H9 (cell line): ENCODE measurements at regions not wholly inside any gene's neighbourhood (a gene's known extent, or its start where the extent isn't known, plus 50 kb on each side); places are given as distances from the start of the nearest gene placed in this dataset.

Source experiments
- DNase-seq: peaks from one replicate; pipeline ENCODE4 v3.0.0-alpha.2; 2017
- H2AFZ ChIP-seq: one replicate; pipeline ENCODE4 v1.6.1; 2013; ENCODE audit warnings: mild to moderate bottlenecking, low read length, control low read depth, moderate library complexity
- H2AK5ac ChIP-seq: 2 replicates; pipeline ENCODE4 v1.6.1; 2013; ENCODE audit warnings: low read length, control low read depth, mixed read lengths; ENCODE audit not compliant: insufficient read length
- H2BK120ac ChIP-seq: one replicate; pipeline ENCODE4 v1.6.1; 2013; ENCODE audit warnings: low read depth, mild to moderate bottlenecking, low read length, control low read depth, inconsistent platforms; ENCODE audit not compliant: poor library complexity, severe bottlenecking
- H2BK12ac ChIP-seq: 2 replicates; pipeline ENCODE4 v1.6.1; 2013; ENCODE audit warnings: low read length, control low read depth, mixed read lengths, low read depth; ENCODE audit not compliant: insufficient read length
- H2BK15ac ChIP-seq: 2 replicates; pipeline ENCODE4 v1.6.1; 2013; ENCODE audit warnings: low read depth, low read length, control low read depth
- H2BK20ac ChIP-seq: one replicate; pipeline ENCODE4 v1.6.1; 2013; ENCODE audit warnings: low read depth, mild to moderate bottlenecking, low read length, control low read depth, inconsistent platforms; ENCODE audit not compliant: poor library complexity, severe bottlenecking
- H2BK5ac ChIP-seq: 2 replicates; pipeline ENCODE4 v1.6.1; 2013; ENCODE audit warnings: low read length, control low read depth, mixed read lengths; ENCODE audit not compliant: insufficient read length
- H3K14ac ChIP-seq: 2 replicates; pipeline ENCODE4 v1.6.1; 2013; ENCODE audit warnings: low read length, control low read depth; ENCODE audit not compliant: insufficient read depth
- H3K18ac ChIP-seq: 2 replicates; pipeline ENCODE4 v1.6.1; 2013; ENCODE audit warnings: low read depth, mild to moderate bottlenecking, mixed read lengths, low read length, control low read depth; ENCODE audit not compliant: insufficient read length
- H3K23ac ChIP-seq: 2 replicates; pipeline ENCODE4 v1.6.1; 2013; ENCODE audit warnings: low read length, control low read depth, mixed read lengths, low read depth; ENCODE audit not compliant: insufficient read length
- H3K23me2 ChIP-seq: 2 replicates; pipeline ENCODE4 v1.6.1; 2013; ENCODE audit warnings: low read depth, mild to moderate bottlenecking, mixed read lengths, low read length, control low read depth; ENCODE audit not compliant: insufficient read length, poor library complexity, severe bottlenecking
- H3K27ac ChIP-seq: 2 replicates; pipeline ENCODE4 v1.5.1; 2013; ENCODE audit warnings: low read length, control low read depth, mixed read lengths, low read depth; ENCODE audit not compliant: insufficient read length
- H3K27me3 ChIP-seq: 2 replicates; pipeline ENCODE4 v1.6.1; 2013; ENCODE audit warnings: low read length, control low read depth, inconsistent platforms; ENCODE audit not compliant: insufficient read depth
- H3K4ac ChIP-seq: 2 replicates; pipeline ENCODE4 v1.6.1; 2013; ENCODE audit warnings: low read depth, mild to moderate bottlenecking, control low read depth, inconsistent platforms, low read length, moderate library complexity
- H3K4me1 ChIP-seq: 2 replicates; pipeline ENCODE4 v1.6.1; 2013; ENCODE audit warnings: low read length, control low read depth, inconsistent platforms; ENCODE audit not compliant: insufficient read depth
- H3K4me2 ChIP-seq: 2 replicates; pipeline ENCODE4 v1.6.1; 2013; ENCODE audit warnings: low read length, control low read depth, mixed read lengths; ENCODE audit not compliant: insufficient read length, insufficient read depth
- H3K56ac ChIP-seq: 2 replicates; pipeline ENCODE4 v1.6.1; 2013; ENCODE audit warnings: low read depth, mild to moderate bottlenecking, mixed read lengths, low read length, control low read depth; ENCODE audit not compliant: insufficient read length
- H3K79me1 ChIP-seq: 2 replicates; pipeline ENCODE4 v1.6.1; 2013; ENCODE audit warnings: low read depth, mild to moderate bottlenecking, moderate library complexity, low read length, control low read depth, inconsistent platforms; ENCODE audit not compliant: insufficient read depth, poor library complexity, severe bottlenecking
- H3K79me2 ChIP-seq: 2 replicates; pipeline ENCODE4 v1.6.1; 2013; ENCODE audit warnings: low read length, control low read depth, inconsistent platforms; ENCODE audit not compliant: insufficient read depth
- H3K9ac ChIP-seq: 2 replicates; pipeline ENCODE4 v1.6.1; 2013; ENCODE audit warnings: low read length, control low read depth, mixed read lengths; ENCODE audit not compliant: insufficient read length; ENCODE audit errors: extremely low read depth
- H3K9me3 ChIP-seq: one replicate; pipeline ENCODE4 v1.6.1; 2013; ENCODE audit warnings: low read depth, low read length, inconsistent platforms; ENCODE audit not compliant: control insufficient read depth
- H3T11ph ChIP-seq: one replicate; pipeline ENCODE4 v1.6.1; 2013; ENCODE audit warnings: mild to moderate bottlenecking, low read length, control low read depth, inconsistent platforms
- H4K20me1 ChIP-seq: one replicate; pipeline ENCODE4 v1.6.1; 2013; ENCODE audit not compliant: control insufficient read depth, insufficient read length, insufficient read depth
- H4K5ac ChIP-seq: 2 replicates; pipeline ENCODE4 v1.6.1; 2013; ENCODE audit warnings: low read depth, mild to moderate bottlenecking, mixed read lengths, low read length, control low read depth; ENCODE audit not compliant: insufficient read length
- H4K8ac ChIP-seq: replicated peaks from 2 replicates; pipeline ENCODE4 v1.6.1; 2013; ENCODE audit warnings: low read length, control low read depth, mixed read lengths, low read depth; ENCODE audit not compliant: insufficient read length
- H4K91ac ChIP-seq: 2 replicates; pipeline ENCODE4 v1.6.1; 2013; ENCODE audit warnings: low read depth, mild to moderate bottlenecking, moderate library complexity, mixed read lengths, low read length, control low read depth; ENCODE audit not compliant: insufficient read length
- H3K27ac Mint-ChIP-seq, 3 experiments: 2 replicates in 2 of 3; 3 replicates in 1 of 3; pipeline ENCODE4 v1.8.0; 2020 to 2021; ENCODE audit warnings: mixed read lengths in 3 of 3, mild to moderate bottlenecking in 1 of 3, moderate library complexity in 1 of 3
- H3K27me3 Mint-ChIP-seq: 2 replicates; pipeline ENCODE4 v1.8.0; 2021; ENCODE audit warnings: low read depth, mild to moderate bottlenecking, moderate library complexity, mixed read lengths
- H3K36me3 Mint-ChIP-seq, 3 experiments: 2 replicates in 2 of 3; 3 replicates in 1 of 3; pipeline ENCODE4 v1.8.0; 2020 to 2021; ENCODE audit warnings: low read depth in 3 of 3, mixed read lengths in 3 of 3; ENCODE audit not compliant: insufficient read depth in 1 of 3
- H3K4me1 Mint-ChIP-seq, 2 experiments: 2 replicates each; pipeline ENCODE4 v1.8.0; 2020; ENCODE audit warnings: mixed read lengths in 2 of 2
- H3K4me3 Mint-ChIP-seq, 2 experiments: 2 replicates in 1 of 2; 3 replicates in 1 of 2; pipeline ENCODE4 v1.8.0; 2020 to 2021; ENCODE audit warnings: mild to moderate bottlenecking in 2 of 2, mixed read lengths in 2 of 2, moderate library complexity in 1 of 2
- H3K9me3 Mint-ChIP-seq, 2 experiments: 2 replicates in 1 of 2; 3 replicates in 1 of 2; pipeline ENCODE4 v1.8.0; 2020; ENCODE audit warnings: mild to moderate bottlenecking in 2 of 2, mixed read lengths in 2 of 2, moderate library complexity in 1 of 2
- CTCF ChIP-seq: fragments of 200-600 bp; sonication (generic); conservative IDR thresholded peaks from 3 replicates; pipeline ENCODE4 v1.8.0; 2021; ENCODE audit warnings: antibody characterized with exemption, mild to moderate bottlenecking
- WGBS: extraction: QIAGEN DNeasy Blood & Tissue Kit; methylation state at CpG from one replicate; pipeline ENCODE4 v1.1.7; 2013; ENCODE audit warnings: missing lambda C conversion rate, low lambda C conversion rate, mixed read lengths; ENCODE audit not compliant: insufficient read length; ENCODE audit errors: extremely low coverage; 5-methylcytosine and 5-hydroxymethylcytosine counted together

GRCh38 chr16:9484881-9485280 is 393.4 kb downstream of the HAPSTR1 start:
- H3K9me3 Mint-ChIP-seq = no peaks in the 10 kb centered on the region
- Histone ChIP-seq H3K4ac (no peak overlapping the region), H3K27ac (no peak overlapping the region), H3K4me1 (no peaks in the 10 kb centered on the region), H2AFZ (no peak overlapping the region), H2AK5ac (no peak overlapping the region), H3K18ac (no peak overlapping the region), H3K23me2 (no peaks in the 10 kb centered on the region), H4K20me1 (no peaks in the 10 kb centered on the region), H3K23ac (no peak overlapping the region), H4K8ac (no peak overlapping the region), H2BK5ac (no peak overlapping the region), H3K4me2 (no peak overlapping the region), H3K9ac (no peak overlapping the region), H3K79me2 (no peaks in the 10 kb centered on the region), H2BK120ac (no peak overlapping the region), H3T11ph (no peak overlapping the region), H3K56ac (no peak overlapping the region), H3K14ac (no peak overlapping the region), H3K27me3 (no peaks in the 10 kb centered on the region), H4K5ac (no peak overlapping the region), H3K79me1 (no peaks in the 10 kb centered on the region), H3K9me3 (no peaks in the 10 kb centered on the region), H2BK12ac (no peak overlapping the region), H2BK20ac (no peak overlapping the region), H2BK15ac (no peak overlapping the region), H4K91ac (no peak overlapping the region)
- no peak for TF ChIP-seq CTCF
- no peaks in the 10 kb centered on the region for H3K27me3 Mint-ChIP-seq
- no peak for DNase-seq
- no peak overlapping the region for H3K27ac Mint-ChIP-seq
- WGBS = no CpG with 5 or more reads among the region's 5 CpGs
- no peaks in the 10 kb centered on the region for H3K36me3 Mint-ChIP-seq
- 0 out of 4 replicates have a peak, but pooled peaks cover 0 to 4% of the 10 kb centered on the region in 2 experiments for H3K4me1 Mint-ChIP-seq
- H3K4me3 Mint-ChIP-seq = no peak overlapping the region
